DOHH2 (cell line): ENCODE measurements at regions not wholly inside any gene's neighbourhood (a gene's known extent, or its start where the extent isn't known, plus 50 kb on each side); places are given as distances from the start of the nearest gene placed in this dataset.

Experiments used
- H3F3A ChIP-seq: fragments of 200-600 bp; sonication (generic), shearing (Covaris generic); 2 replicates; pipeline ENCODE4 v1.6.0; 2016; ENCODE audit warnings: antibody characterized with exemption, mild to moderate bottlenecking; ENCODE audit not compliant: control insufficient read depth, insufficient read depth
- H3K27ac ChIP-seq: fragments of 200-600 bp; sonication (generic); 2 replicates; pipeline ENCODE4 v1.5.1; 2014; ENCODE audit warnings: low read depth, mild to moderate bottlenecking, low read length, moderate library complexity
- H3K27me3 ChIP-seq: fragments of 200-600 bp; sonication (generic); 2 replicates; pipeline ENCODE4 v1.6.1; 2014; ENCODE audit warnings: mild to moderate bottlenecking, low read length, mixed read lengths; ENCODE audit not compliant: control insufficient read depth
- H3K36me3 ChIP-seq: fragments of 200-600 bp; sonication (generic); 2 replicates; pipeline ENCODE4 v1.6.1; 2014; ENCODE audit warnings: mild to moderate bottlenecking, low read length, moderate library complexity, mixed read lengths; ENCODE audit not compliant: control insufficient read depth
- H3K4me1 ChIP-seq: fragments of 200-600 bp; sonication (generic); 2 replicates; pipeline ENCODE4 v1.6.1; 2014; ENCODE audit warnings: mild to moderate bottlenecking, low read length, mixed read lengths; ENCODE audit not compliant: control insufficient read depth
- H3K4me2 ChIP-seq: fragments of 200-600 bp; sonication (generic); 2 replicates; pipeline ENCODE4 v1.6.0; 2014; ENCODE audit warnings: mild to moderate bottlenecking, low read length, moderate library complexity
- H3K4me3 ChIP-seq: fragments of 200-600 bp; sonication (generic); 2 replicates; pipeline ENCODE4 v1.5.1; 2014; ENCODE audit warnings: mild to moderate bottlenecking, low read length, mixed read lengths
- H3K79me2 ChIP-seq: fragments of 200-600 bp; sonication (generic); 2 replicates; pipeline ENCODE4 v1.6.1; 2014; ENCODE audit warnings: mild to moderate bottlenecking, low read length, mixed read lengths; ENCODE audit not compliant: control insufficient read depth
- H3K9me2 ChIP-seq: fragments of 200-600 bp; sonication (generic); replicated peaks from 2 replicates; pipeline ENCODE4 v1.6.1; 2014; ENCODE audit warnings: mild to moderate bottlenecking, low read length, mixed read lengths; ENCODE audit not compliant: control insufficient read depth
- H3K9me3 ChIP-seq: fragments of 200-600 bp; sonication (generic); 2 replicates; pipeline ENCODE4 v1.6.1; 2014; ENCODE audit warnings: antibody characterized with exemption, low read length, mixed read lengths; ENCODE audit not compliant: control insufficient read depth, insufficient read depth
- H4K20me1 ChIP-seq: fragments of 200-600 bp; sonication (generic); 2 replicates; pipeline ENCODE4 v1.6.0; 2014; ENCODE audit warnings: low read depth, mild to moderate bottlenecking, antibody characterized with exemption, low read length, moderate library complexity; ENCODE audit not compliant: control insufficient read depth, insufficient read depth
- EZH2phosphoT487 ChIP-seq: fragments of 200-600 bp; sonication (generic); IDR thresholded peaks from 2 replicates; pipeline ENCODE4 v1.6.1; 2017; ENCODE audit warnings: borderline replicate concordance, mild to moderate bottlenecking, antibody characterized with exemption, low read length, moderate library complexity, mixed read lengths
- TF ChIP-seq, protein P1 (sequence below): fragments of 200-600 bp; sonication (generic); IDR thresholded peaks from one replicate; pipeline ENCODE4 v1.5.1; 2014; ENCODE audit warnings: antibody characterized with exemption, mild to moderate bottlenecking, low read depth, low read length; ENCODE audit not compliant: poor library complexity, severe bottlenecking

DNA sequence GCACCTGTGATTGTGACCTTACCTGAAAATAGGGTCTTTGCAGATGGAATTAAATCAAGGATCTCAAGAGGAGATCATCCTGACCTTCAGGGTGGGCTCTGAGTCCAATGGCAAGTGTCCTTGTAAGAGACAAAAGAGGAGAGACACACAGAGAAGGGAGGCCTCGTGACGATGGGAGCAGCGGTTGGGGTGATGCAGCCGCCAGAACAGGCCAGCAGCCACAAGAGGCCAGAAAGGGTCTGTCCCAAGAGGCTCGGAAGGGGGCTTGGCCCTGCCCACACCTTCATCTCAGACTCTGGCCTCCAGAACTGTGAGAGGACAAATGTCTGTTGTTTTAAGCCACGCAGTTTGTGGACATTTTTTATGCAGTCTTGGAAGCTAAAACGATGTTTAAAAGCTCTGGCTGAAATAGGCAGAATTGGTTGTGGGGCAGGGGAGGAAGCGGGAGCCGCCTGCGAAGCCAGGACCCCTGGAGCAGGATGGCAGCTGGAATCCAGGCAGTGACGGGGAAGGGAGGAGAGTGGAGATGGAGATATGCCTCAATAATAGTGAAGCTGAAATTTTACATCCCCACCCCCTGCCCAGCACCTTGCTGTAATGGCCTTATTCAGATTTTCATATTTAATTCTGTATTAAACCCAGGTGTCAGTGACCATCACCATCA, 216.4 kb downstream of the ANKRD60 start:
- no peaks in the 10 kb centered on the region for H3K9me2 ChIP-seq
- H4K20me1 ChIP-seq = no peaks in the 10 kb centered on the region
- H3K4me3 ChIP-seq = no peak overlapping the region
- no peak for TF ChIP-seq EZH2phosphoT487
- TF ChIP-seq, protein P1, sequence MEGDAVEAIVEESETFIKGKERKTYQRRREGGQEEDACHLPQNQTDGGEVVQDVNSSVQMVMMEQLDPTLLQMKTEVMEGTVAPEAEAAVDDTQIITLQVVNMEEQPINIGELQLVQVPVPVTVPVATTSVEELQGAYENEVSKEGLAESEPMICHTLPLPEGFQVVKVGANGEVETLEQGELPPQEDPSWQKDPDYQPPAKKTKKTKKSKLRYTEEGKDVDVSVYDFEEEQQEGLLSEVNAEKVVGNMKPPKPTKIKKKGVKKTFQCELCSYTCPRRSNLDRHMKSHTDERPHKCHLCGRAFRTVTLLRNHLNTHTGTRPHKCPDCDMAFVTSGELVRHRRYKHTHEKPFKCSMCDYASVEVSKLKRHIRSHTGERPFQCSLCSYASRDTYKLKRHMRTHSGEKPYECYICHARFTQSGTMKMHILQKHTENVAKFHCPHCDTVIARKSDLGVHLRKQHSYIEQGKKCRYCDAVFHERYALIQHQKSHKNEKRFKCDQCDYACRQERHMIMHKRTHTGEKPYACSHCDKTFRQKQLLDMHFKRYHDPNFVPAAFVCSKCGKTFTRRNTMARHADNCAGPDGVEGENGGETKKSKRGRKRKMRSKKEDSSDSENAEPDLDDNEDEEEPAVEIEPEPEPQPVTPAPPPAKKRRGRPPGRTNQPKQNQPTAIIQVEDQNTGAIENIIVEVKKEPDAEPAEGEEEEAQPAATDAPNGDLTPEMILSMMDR = no peak
- no peak overlapping the region for H3K4me2 ChIP-seq
- no peaks in the 10 kb centered on the region for H3K4me1 ChIP-seq
- H3K27me3 ChIP-seq = no peaks in the 10 kb centered on the region
- H3F3A ChIP-seq = no peaks in the 10 kb centered on the region
- H3K36me3 ChIP-seq = no peaks in the 10 kb centered on the region
- H3K9me3 ChIP-seq = no peaks in the 10 kb centered on the region
- H3K27ac ChIP-seq = no peak overlapping the region
- H3K79me2 ChIP-seq = no peaks in the 10 kb centered on the region

DNA sequence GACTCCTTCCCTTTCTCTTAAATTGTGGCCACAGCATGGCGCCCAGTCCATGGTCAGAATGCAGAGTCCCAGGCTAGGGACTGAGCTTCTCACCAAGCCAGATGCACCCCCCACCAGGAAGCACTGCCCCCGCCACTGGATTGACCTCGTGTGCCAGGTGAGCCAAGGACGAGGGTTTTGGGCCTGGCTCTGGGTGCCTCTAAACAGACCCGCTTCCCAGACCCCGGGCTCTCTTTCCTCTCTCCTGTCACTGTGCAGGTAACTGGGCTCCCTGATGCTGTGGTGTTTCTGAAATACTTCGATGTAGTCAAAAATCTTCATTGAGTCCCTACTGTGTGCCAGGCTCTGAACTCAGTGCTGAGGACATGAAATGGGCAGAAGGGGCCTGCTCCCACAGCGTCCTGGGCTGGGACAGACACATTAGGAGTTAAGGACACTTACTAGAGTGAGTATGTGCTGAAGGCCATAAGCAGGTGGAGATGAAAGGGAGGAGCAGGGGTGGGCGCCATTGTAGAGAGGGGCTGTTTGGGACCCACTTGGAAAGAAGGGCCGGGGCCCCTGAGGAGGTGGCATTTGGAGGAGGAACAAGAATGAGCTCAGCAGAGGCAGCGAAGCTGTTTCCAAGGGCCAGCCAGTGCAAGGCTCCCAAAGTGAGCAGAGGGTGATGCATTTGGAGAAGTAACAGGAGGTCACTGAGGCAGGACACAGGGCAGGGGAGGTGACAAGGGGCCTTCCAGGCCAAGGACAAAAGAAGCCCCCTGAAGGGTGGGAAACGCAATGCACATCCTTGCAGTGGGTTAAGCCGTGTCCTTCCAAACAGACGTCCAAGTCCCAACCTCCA, 217.1 kb downstream of the ANKRD60 start:
- Histone ChIP-seq H3K27ac (no peak overlapping the region), H3K79me2 (no peaks in the 10 kb centered on the region), H3K36me3 (no peaks in the 10 kb centered on the region), H3K27me3 (no peaks in the 10 kb centered on the region), H3K4me1 (no peaks in the 10 kb centered on the region), H3F3A (no peaks in the 10 kb centered on the region), H4K20me1 (no peaks in the 10 kb centered on the region), H3K9me2 (no peaks in the 10 kb centered on the region), H3K9me3 (no peaks in the 10 kb centered on the region), H3K4me3 (no peak overlapping the region), H3K4me2 (no peak overlapping the region)
- TF ChIP-seq EZH2phosphoT487 = no peak
- TF ChIP-seq, protein P1 = no peak

DNA sequence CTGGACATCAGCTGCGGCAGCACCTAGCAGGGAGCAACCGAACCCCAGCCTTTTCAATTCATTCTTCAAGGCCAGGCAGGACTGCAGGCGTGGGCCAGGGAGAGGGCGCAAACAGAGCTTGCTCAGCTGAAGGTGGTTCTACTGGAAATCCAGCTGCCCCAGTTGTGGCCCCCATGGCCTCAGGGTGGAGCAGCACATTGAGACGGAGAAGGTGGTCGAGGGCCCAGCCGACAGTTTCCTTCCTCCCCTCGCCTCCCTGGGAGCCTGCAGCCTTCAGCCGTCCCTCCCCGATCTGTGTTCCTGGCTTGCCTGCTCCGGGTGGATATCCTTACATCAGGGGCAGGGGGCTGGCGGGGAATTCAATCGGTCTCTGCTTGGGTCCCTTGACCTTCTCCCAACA, 217.8 kb downstream of the ANKRD60 start:
- H3K9me3 ChIP-seq = no peaks in the 10 kb centered on the region
- H3K4me3 ChIP-seq = no peak overlapping the region
- H3K9me2 ChIP-seq = no peaks in the 10 kb centered on the region
- no peaks in the 10 kb centered on the region for H3K36me3 ChIP-seq
- H3K4me1 ChIP-seq = no peaks in the 10 kb centered on the region
- no peak for TF ChIP-seq EZH2phosphoT487
- TF ChIP-seq, protein P1 = no peak
- H3K4me2 ChIP-seq = no peak overlapping the region
- no peaks in the 10 kb centered on the region for H4K20me1 ChIP-seq
- H3K79me2 ChIP-seq = no peaks in the 10 kb centered on the region
- no peaks in the 10 kb centered on the region for H3K27me3 ChIP-seq
- no peak overlapping the region for H3K27ac ChIP-seq
- H3F3A ChIP-seq = no peaks in the 10 kb centered on the region
